OCI-LY1 (cell line): ENCODE measurements at regions not wholly inside any gene's neighbourhood (a gene's known extent, or its start where the extent isn't known, plus 50 kb on each side); places are given as distances from the start of the nearest gene placed in this dataset.
"Not testable (repeated sequence)": the region's sequence is repeated elsewhere in the genome, so short reads cannot be mapped to it uniquely, and the experiment has no call there.

Experiments
- H2AFZ ChIP-seq: fragments of 200-600 bp; sonication (generic), shearing (Covaris generic); 2 replicates; pipeline ENCODE4 v1.6.0; 2014; ENCODE audit warnings: antibody characterized with exemption, mild to moderate bottlenecking, low read length
- H3F3A ChIP-seq: fragments of 200-600 bp; sonication (generic), shearing (Covaris generic); 2 replicates; pipeline ENCODE4 v1.6.0; 2014; ENCODE audit warnings: mild to moderate bottlenecking, antibody characterized with exemption, low read length, moderate library complexity; ENCODE audit not compliant: insufficient read depth
- H3K27ac ChIP-seq: fragments of 200-600 bp; sonication (generic); 2 replicates; pipeline ENCODE4 v1.5.1; 2014; ENCODE audit warnings: low read length, mixed run types, mild to moderate bottlenecking, low read depth; ENCODE audit not compliant: poor library complexity, severe bottlenecking
- H3K27me3 ChIP-seq: fragments of 200-600 bp; sonication (generic); 2 replicates; pipeline ENCODE4 v1.6.0; 2014; ENCODE audit warnings: antibody characterized with exemption, mild to moderate bottlenecking, low read length, moderate library complexity; ENCODE audit not compliant: insufficient read depth
- H3K36me3 ChIP-seq: fragments of 200-600 bp; sonication (generic); 2 replicates; pipeline ENCODE4 v1.6.1; 2014; ENCODE audit warnings: mild to moderate bottlenecking, antibody characterized with exemption, low read length, moderate library complexity, mixed read lengths; ENCODE audit not compliant: insufficient read depth
- H3K4me1 ChIP-seq: fragments of 200-600 bp; sonication (generic); 2 replicates; pipeline ENCODE4 v1.5.1; 2014; ENCODE audit warnings: mild to moderate bottlenecking, low read length, moderate library complexity; ENCODE audit not compliant: insufficient read depth, severe bottlenecking
- H3K4me2 ChIP-seq: fragments of 200-600 bp; sonication (generic), shearing (Covaris generic); 2 replicates; pipeline ENCODE4 v1.6.1; 2014; ENCODE audit warnings: low read length
- H3K4me3 ChIP-seq: fragments of 200-600 bp; sonication (generic); 2 replicates; pipeline ENCODE4 v1.5.1; 2014; ENCODE audit warnings: low read length, low read depth, mild to moderate bottlenecking, mixed read lengths; ENCODE audit not compliant: poor library complexity, severe bottlenecking
- H3K79me2 ChIP-seq: fragments of 200-600 bp; shearing (Covaris generic); 2 replicates; pipeline ENCODE4 v1.6.1; 2016; ENCODE audit warnings: mixed run types, low read length, mixed read lengths; ENCODE audit not compliant: insufficient read depth
- H3K9ac ChIP-seq: fragments of 200-600 bp; sonication (generic), shearing (Covaris generic); 2 replicates; pipeline ENCODE4 v1.6.1; 2014; ENCODE audit warnings: mild to moderate bottlenecking, low read length, mixed read lengths
- H3K9me2 ChIP-seq: fragments of 200-600 bp; sonication (generic), shearing (Covaris generic); 2 replicates; pipeline ENCODE4 v1.6.1; 2014; ENCODE audit warnings: low read depth, mild to moderate bottlenecking, low read length, mixed read lengths
- H3K9me3 ChIP-seq: fragments of 200-600 bp; shearing (Covaris generic); 2 replicates; pipeline ENCODE4 v1.6.1; 2014; ENCODE audit warnings: low read length, mixed read lengths
- H4K20me1 ChIP-seq: fragments of 200-600 bp; sonication (generic), shearing (Covaris generic); 2 replicates; pipeline ENCODE4 v1.6.0; 2016; ENCODE audit warnings: mild to moderate bottlenecking, low read length; ENCODE audit not compliant: insufficient read depth
- EZH2 ChIP-seq: fragments of 200-600 bp; sonication (generic), shearing (Covaris generic); IDR thresholded peaks from 2 replicates; pipeline ENCODE4 v1.8.0; 2017; ENCODE audit warnings: borderline replicate concordance, mixed run types, mild to moderate bottlenecking, antibody characterized with exemption, low read length, moderate library complexity, mixed read lengths
- TF ChIP-seq, protein P1 (sequence below): fragments of 200-600 bp; sonication (generic), shearing (Covaris generic); IDR thresholded peaks from 2 replicates; pipeline ENCODE4 v1.5.1; 2017; ENCODE audit warnings: mild to moderate bottlenecking, antibody characterized with exemption, low read length, moderate library complexity, mixed read lengths

DNA sequence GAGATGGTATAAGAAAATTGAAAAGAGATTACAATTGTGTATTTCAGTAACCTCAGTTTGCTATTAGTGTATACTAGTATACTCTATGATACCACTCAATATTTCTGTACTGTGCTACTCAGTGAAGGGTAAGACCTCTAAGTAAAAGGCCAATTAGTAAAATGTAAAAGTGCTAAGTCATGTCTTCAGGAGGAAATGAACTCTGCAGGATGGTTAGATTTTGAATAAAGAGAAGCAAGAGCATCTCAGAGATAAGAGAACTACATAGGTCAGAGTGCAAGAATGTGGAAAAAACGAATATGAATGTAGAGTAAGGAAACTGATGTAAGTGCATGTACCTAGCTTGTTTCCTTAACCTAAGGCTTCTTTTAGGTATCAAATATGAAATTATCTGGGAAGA lies 796.6 kb upstream of the GBE1 start:
- Histone ChIP-seq H3K27ac (no peak overlapping the region), H3K36me3 (no peaks in the 10 kb centered on the region), H3K9ac (no peak overlapping the region), H2AFZ (no peak overlapping the region), H3K4me3 (no peak overlapping the region), H3K4me2 (no peak overlapping the region), H3F3A (no peaks in the 10 kb centered on the region), H3K9me3 (no peaks in the 10 kb centered on the region), H3K27me3 (no peaks in the 10 kb centered on the region), H4K20me1 (no peaks in the 10 kb centered on the region), H3K4me1 (peaks cover 7% of the 10 kb centered on the region), H3K9me2 (no peaks in the 10 kb centered on the region), H3K79me2 (no peaks in the 10 kb centered on the region)
- TF ChIP-seq EZH2 = no peak
- TF ChIP-seq, protein P1, sequence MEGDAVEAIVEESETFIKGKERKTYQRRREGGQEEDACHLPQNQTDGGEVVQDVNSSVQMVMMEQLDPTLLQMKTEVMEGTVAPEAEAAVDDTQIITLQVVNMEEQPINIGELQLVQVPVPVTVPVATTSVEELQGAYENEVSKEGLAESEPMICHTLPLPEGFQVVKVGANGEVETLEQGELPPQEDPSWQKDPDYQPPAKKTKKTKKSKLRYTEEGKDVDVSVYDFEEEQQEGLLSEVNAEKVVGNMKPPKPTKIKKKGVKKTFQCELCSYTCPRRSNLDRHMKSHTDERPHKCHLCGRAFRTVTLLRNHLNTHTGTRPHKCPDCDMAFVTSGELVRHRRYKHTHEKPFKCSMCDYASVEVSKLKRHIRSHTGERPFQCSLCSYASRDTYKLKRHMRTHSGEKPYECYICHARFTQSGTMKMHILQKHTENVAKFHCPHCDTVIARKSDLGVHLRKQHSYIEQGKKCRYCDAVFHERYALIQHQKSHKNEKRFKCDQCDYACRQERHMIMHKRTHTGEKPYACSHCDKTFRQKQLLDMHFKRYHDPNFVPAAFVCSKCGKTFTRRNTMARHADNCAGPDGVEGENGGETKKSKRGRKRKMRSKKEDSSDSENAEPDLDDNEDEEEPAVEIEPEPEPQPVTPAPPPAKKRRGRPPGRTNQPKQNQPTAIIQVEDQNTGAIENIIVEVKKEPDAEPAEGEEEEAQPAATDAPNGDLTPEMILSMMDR = no peak

DNA sequence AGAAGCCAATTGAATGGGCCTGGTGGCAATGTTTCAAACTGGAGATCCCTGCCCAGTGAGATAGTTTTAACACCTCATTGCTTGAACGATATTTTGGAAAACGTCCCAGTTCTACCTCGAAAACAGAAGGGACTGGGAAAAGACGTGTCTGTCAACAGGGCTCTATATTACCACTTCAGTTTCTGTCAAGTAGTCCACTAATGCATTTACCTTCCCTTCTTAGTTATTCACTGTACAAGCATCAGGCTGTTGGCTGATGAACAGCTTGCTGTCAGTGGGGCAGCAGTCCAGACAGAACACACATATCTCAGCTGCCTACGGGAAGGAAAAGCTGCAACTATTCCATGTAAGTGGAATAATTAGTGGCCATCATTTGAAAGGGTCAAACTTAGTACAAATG lies 794.7 kb upstream of the GBE1 start:
- H2AFZ ChIP-seq = 0 out of 2 replicates have a peak overlapping the region, but pooled peaks have one; percentile 64
- TF ChIP-seq EZH2 = no peak
- H3K4me2 ChIP-seq = 0 out of 2 replicates have a peak overlapping the region, but pooled peaks have one; percentile 29
- no peaks in the 10 kb centered on the region for H4K20me1 ChIP-seq
- no peak overlapping the region for H3K4me3 ChIP-seq
- no peak overlapping the region for H3K27ac ChIP-seq
- H3K9me2 ChIP-seq = no peaks in the 10 kb centered on the region
- no peaks in the 10 kb centered on the region for H3F3A ChIP-seq
- H3K4me1 ChIP-seq = peaks cover 8% of the 10 kb centered on the region
- no peak overlapping the region for H3K9ac ChIP-seq
- H3K9me3 ChIP-seq = no peaks in the 10 kb centered on the region
- H3K27me3 ChIP-seq = no peaks in the 10 kb centered on the region
- H3K79me2 ChIP-seq = no peaks in the 10 kb centered on the region
- H3K36me3 ChIP-seq = no peaks in the 10 kb centered on the region

DNA sequence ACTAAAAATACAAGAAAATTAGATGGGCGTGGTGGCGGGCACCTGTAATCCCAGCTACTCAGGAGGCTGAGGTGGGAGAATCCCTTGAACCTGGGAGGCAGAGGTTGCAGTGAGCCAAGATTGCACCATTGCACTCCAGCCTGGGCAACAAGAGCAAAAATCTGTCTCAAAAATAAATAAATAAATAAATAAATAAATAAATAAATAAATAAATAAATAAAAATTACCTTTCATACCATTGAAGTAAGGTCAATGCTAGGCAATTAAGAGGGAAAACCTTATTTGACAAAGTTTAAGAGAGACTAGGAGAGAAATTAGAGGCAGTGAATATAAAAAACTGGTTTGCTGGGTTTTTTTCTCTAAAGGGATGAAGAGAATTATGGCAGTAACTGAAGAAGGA lies 781.1 kb upstream of the GBE1 start:
- not testable (repeated sequence) for H4K20me1 ChIP-seq, H3K9ac ChIP-seq, H3K4me1 ChIP-seq

DNA sequence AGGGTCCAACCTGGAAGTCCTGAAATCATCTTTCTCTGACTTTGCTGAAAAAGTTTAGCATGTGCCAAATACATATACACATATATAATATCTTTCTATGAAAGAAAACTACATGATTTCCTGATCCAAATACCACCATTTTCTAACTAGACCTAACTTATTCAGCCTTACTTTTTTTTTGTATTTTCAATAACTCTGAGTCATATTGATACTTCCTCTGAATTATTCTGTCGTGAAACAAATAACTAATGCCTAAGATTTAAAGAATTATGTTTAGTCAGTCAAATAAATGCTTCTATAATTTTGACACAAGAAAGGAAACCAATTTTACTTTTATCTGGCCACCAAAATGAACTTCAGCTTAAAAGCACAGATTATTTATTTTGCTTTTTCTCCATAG lies 760.2 kb upstream of the GBE1 start:
- H3K79me2 ChIP-seq = no peaks in the 10 kb centered on the region
- no peaks in the 10 kb centered on the region for H4K20me1 ChIP-seq
- no peaks in the 10 kb centered on the region for H3K4me1 ChIP-seq

More for the DNA sequence above, 781.1 kb upstream of the GBE1 start:
- H3F3A ChIP-seq, H3K36me3 ChIP-seq, H2AFZ ChIP-seq, H3K4me3 ChIP-seq, H3K4me2 ChIP-seq, H3K27me3 ChIP-seq, H3K79me2 ChIP-seq, H3K27ac ChIP-seq, H3K9me3 ChIP-seq, H3K9me2 ChIP-seq: not testable (repeated sequence)

More for the DNA sequence above, 760.2 kb upstream of the GBE1 start:
- H2AFZ ChIP-seq = no peak overlapping the region
- no peaks in the 10 kb centered on the region for H3K36me3 ChIP-seq
- H3K4me2 ChIP-seq = no peak overlapping the region
- TF ChIP-seq, protein P1 = no peak
- H3K9me3 ChIP-seq = no peaks in the 10 kb centered on the region
- H3K27ac ChIP-seq = no peak overlapping the region
- no peak overlapping the region for H3K4me3 ChIP-seq
- H3K27me3 ChIP-seq = no peaks in the 10 kb centered on the region
- no peaks in the 10 kb centered on the region for H3K9me2 ChIP-seq
- no peak overlapping the region for H3K9ac ChIP-seq
- H3F3A ChIP-seq = no peaks in the 10 kb centered on the region
